GM18499 (cell line): ENCODE measurements at regions not wholly inside any gene's neighbourhood (a gene's known extent, or its start where the extent isn't known, plus 50 kb on each side); places are given as distances from the start of the nearest gene placed in this dataset.

Experiments
- ATAC-seq: cut with Tn5 transposase; IDR thresholded peaks from one replicate; pipeline ENCODE4 v1.9.1; 2021; ENCODE audit warnings: moderate number of reproducible peaks; ENCODE audit not compliant: insufficient read depth, unreplicated experiment

GRCh38 chr4:156596706-156597329, 374.8 kb downstream of the PDGFC start:
- ATAC-seq: no peak

- no peak for ATAC-seq
Observed at GRCh38 chr4:156596026-156596425, 375.6 kb downstream of the PDGFC start.

GRCh38 chr4:156595041-156595440, 376.6 kb downstream of the PDGFC start:
- ATAC-seq: no peak

GRCh38 chr4:156594624-156595023, 377.0 kb downstream of the PDGFC start:
- ATAC-seq: no peak

GRCh38 chr4:156593464-156593863, 378.1 kb downstream of the PDGFC start:
- ATAC-seq: no peak

GRCh38 chr4:156591679-156592078, 379.9 kb downstream of the PDGFC start:
- no peak for ATAC-seq

GRCh38 chr4:156584100-156584499, 387.5 kb downstream of the PDGFC start:
- no peak for ATAC-seq

- no peak for ATAC-seq
Observed at GRCh38 chr4:156583265-156583664, 388.3 kb downstream of the PDGFC start.

GRCh38 chr4:156581282-156582063, 390.1 kb downstream of the PDGFC start:
- no peak for ATAC-seq

GRCh38 chr4:156578713-156579112, 392.9 kb downstream of the PDGFC start:
- no peak for ATAC-seq

- no peak for ATAC-seq
Observed at GRCh38 chr4:156578005-156578404, 393.6 kb downstream of the PDGFC start.

GRCh38 chr4:156576946-156577345, 394.7 kb downstream of the PDGFC start:
- ATAC-seq: no peak

- ATAC-seq: no peak
Observed at GRCh38 chr4:156575430-156576073, 396.0 kb downstream of the PDGFC start.

- no peak for ATAC-seq
Observed at GRCh38 chr4:156571146-156571545, 400.5 kb downstream of the PDGFC start.

GRCh38 chr4:156569535-156569934, 402.1 kb downstream of the PDGFC start:
- no peak for ATAC-seq

- no peak for ATAC-seq
Observed at GRCh38 chr4:156568484-156568883, 403.1 kb downstream of the PDGFC start.

- ATAC-seq: no peak
Observed at GRCh38 chr4:156568041-156568440, 403.6 kb downstream of the PDGFC start.

GRCh38 chr4:156560701-156561100, 410.9 kb downstream of the PDGFC start:
- no peak for ATAC-seq

GRCh38 chr4:156559346-156559745, 412.3 kb downstream of the PDGFC start:
- no peak for ATAC-seq

GRCh38 chr4:156558373-156559025, 413.1 kb downstream of the PDGFC start:
- no peak for ATAC-seq

GRCh38 chr4:156557920-156558319, 413.7 kb downstream of the PDGFC start:
- no peak for ATAC-seq
